ENCODE measurements at regions not wholly inside any gene's neighbourhood (a gene's known extent, or its start where the extent isn't known, plus 50 kb on each side); places are given as distances from the start of the nearest gene placed in this dataset.

DNA sequence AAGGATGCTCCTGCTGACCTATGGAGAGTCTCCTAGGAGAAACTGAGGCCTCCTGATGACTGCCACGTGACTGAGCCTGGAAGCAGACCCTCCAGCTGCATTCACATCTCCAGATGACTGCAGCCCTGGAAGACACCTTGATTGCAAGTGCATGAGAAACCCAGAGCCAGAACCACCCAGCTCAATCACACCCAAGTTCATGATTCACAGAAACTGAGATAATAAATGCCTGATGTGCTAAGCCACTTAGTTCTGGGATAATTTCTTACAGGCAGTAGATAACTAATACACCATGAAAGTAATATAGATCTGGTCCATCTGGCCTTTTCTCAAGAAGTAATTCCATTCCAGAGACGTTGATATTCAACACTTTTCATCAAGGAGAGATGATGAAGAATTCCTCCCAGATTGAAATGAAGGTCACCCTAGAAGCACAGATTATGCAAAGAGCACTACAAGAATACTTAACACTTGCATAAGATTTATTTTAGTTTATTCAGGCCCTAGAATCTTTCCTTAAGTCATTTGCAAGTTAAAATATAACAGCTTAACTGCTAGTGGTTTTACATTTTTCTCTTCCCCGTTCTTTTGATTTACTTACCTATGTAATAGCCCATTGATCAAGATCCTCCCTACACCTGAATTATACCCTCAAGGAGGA, 208.2 kb upstream of the INHBA start:
- no peak for DNase-seq

DNA sequence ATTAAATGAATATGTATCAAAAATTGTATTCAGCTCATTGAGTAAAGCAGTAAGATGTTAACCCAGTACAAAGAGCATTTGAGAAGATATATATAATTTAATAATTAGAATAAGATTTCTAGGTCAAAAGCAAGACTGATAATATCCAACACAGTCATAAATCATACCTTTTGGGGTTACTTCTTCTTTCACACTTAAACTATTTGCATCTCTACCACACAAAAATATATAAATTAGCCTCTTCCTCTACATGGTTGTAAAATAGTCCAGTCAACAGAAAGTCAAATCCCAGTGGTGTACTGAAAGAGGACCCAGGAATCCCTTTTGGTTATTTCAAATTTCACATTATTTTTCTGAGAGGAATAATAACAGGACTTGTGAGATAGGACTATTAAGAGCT, 204.6 kb upstream of the INHBA start:
- no peak for DNase-seq

- no peak for DNase-seq
Observed at GRCh38 chr7:41900532-41900931, 197.6 kb upstream of the INHBA start.

GRCh38 chr7:41899823-41900433, 197.0 kb upstream of the INHBA start:
- no peak for DNase-seq

DNA sequence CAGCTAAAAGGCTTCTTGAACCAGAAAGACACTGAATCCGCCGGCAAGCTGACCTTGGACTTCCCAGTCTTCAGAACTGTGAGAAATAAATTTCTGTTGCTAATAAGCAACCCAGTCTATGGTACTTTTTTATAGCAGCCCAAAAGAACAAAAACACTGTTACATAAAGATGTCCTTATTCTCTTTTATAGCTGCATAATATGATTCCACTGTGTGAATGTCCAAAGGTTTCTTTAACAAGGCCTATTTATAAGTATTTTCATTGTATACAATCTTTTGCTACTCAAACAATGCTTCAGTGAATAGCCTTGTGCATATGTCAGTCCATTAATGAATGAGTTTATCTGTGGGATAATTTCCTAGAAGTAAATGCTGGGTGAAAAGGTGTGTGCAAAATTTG, 190.8 kb upstream of the INHBA start:
- no peak for DNase-seq

DNA sequence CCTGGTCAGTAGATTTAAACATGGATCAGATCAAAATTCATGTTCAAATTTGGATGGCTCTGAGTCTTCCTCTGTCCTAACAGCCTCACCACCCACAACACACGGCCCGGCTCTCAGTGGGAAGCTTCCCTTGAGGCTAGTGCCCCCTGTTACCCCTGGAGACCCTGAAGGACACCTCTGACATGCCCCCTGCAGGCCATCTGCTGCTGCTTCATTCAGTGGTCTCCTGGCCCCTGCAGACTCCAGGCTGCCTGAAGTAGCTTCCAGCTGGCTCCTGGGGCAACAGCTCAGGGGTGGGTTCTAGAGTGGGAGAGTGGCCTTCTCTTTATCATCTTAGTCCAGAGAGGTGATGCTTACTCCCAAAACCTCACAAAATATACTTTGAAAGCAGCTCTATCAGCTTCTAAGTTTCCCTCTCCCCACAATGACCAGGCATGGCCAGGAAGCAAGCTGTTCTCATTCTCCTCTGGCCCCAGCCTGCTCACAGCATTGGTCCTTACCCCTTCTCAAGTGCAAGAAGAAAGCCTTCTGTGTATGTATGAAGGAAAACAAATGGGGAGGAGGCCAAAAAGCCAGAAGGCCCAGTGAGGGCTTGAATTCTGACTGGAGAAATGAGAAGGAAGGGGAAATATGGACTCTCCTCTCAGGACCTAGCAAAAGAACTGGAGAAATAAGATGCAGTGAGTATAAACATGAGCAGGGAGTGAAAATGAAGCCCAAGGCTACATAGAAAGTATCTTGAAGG, 189.6 kb upstream of the INHBA start:
- DNase-seq = no peak

GRCh38 chr7:41891950-41892349, 189.1 kb upstream of the INHBA start:
- no peak for DNase-seq

DNA sequence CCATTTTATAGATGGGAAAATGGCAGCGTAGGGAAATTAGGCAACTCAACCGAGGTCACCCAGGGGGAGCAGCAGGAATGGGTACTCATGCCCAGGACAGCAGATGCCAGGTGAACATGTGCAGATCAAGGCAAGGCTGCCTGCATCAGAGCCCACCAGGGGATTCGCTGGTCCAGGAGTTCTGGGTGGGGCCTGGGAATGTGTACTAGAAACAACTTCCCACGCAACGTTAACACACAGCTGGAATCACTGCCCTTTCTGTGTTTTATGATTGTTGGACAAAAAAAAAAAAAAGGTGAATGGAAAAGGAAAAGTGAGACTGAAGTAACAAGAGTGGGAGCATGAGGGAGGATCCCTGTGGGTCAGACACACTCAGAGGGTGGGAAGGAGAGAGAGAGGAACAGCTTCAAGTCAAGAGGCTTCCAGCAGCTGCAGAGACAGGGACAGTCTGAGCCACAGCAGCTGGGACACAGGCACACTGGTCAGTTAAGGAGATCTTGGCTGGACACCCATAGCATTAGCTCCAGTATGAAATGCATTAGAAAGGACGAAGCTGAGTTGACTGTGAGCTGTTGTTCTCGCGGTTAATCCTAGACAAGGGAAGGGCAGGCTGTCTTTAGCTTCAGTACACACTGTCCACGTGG, 187.9 kb upstream of the INHBA start:
- DNase-seq = no peak

- no peak for DNase-seq
Observed at GRCh38 chr7:41889472-41889871, 186.6 kb upstream of the INHBA start.

DNA sequence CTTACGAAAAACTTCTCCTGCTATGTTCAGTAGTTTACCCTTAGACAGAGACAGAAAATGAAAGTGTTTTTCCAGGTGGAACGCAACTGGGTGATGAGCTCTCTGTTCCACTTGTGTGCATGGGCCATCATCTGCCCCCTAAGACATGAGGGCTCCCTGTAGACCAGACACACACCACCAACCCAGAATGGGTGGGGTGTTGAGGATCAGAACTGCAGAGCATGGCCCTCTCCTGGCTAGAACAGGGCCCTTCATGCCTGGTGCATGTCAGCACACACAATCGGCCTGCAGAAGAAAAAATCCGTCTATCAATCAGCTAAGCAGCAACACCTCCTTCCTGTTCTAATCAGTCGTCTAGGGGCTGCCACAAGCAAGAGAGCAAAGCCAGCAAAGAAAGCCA, 186.2 kb upstream of the INHBA start:
- DNase-seq = no peak

DNA sequence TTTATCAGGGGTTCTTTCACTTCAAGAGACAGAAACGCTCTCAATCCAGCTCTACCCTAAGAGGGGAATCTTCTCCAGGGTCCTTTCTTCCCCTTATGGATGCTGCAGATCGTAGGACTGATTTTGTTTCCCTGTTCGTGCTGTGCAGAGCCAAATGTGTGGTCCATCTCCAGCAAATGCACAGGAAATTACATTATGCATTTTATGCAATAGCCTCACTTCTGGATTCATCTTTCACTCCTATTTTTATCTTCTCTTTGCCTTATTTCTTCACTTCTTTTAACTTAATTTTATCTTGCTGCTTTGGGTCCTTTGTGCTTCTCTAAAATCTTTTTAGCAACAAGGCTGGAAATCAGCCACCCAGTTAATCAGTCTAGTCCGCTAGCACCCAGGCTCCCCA, 184.5 kb upstream of the INHBA start:
- DNase-seq = no peak

DNA sequence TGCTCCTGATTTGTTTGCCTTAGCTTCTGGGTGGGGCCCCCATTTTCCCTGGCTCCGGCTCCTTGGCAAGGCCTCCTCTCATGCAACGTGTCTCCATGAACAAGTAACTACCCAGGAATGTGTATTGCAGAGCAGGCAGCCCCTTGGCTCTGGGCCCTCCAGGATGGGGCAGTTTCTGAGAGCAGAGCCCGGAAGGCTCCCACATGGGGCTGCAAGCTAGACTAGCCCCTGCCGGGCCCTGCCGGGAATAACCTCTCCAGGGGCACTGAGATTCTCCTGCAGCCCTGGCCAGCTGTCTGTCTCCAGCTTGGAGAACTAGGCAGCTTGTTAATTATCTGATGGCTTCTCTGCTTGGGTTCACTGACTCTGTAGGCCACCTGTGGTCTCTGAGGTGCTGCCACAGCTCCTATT, 184.0 kb upstream of the INHBA start:
- no peak for DNase-seq

DNA sequence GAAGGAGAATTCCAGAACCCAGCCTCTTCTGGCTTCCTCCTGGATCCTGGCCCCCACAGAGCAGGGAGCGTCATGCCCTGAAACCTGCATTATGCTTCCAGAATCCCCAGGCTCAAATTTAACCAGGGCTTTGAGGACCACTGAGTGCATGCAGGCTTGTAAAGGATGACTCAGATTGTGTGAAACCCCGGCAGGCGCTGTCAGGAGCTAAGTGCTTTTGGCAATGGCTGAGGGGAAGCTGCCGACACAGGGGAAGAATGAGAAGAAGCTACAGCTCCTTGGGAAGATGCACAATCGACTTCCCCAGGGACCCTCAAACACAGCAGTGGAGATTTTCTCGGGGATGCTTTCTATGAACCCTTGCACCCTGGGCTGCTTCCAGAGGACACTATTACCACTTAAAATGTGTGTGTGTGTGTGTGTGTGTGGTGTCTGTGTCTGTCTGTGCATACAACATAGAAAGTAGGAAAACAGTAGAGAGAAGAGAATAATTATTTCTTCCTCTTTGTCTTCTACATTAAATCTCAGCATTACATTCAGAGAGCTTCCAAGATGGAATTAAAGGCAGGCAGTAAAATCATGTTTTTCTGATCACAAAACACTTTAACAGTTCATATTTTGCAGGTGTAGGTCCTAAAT, 183.5 kb upstream of the INHBA start:
- DNase-seq = no peak

GRCh38 chr7:41885748-41886147, 182.9 kb upstream of the INHBA start:
- no peak for DNase-seq

DNA sequence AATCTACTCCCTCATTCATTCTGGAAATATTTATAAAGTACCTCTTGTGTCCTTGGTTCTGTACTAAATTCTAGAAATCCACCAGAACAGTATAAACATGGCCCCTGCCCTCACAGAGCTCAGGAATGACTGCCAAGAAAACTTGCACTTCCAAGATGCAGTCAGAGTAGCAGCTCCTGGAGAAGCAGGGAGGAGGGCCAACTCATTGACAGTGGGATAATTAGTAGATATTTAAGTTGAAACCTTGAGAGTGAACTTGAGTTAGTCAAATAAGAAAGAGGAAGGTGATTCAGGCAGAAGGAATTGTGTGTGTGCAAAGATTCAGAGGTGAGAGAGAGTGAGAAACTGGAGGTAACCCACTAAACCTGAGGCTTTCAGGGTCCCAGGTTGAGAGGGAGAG, 182.2 kb upstream of the INHBA start:
- DNase-seq = no peak

DNA sequence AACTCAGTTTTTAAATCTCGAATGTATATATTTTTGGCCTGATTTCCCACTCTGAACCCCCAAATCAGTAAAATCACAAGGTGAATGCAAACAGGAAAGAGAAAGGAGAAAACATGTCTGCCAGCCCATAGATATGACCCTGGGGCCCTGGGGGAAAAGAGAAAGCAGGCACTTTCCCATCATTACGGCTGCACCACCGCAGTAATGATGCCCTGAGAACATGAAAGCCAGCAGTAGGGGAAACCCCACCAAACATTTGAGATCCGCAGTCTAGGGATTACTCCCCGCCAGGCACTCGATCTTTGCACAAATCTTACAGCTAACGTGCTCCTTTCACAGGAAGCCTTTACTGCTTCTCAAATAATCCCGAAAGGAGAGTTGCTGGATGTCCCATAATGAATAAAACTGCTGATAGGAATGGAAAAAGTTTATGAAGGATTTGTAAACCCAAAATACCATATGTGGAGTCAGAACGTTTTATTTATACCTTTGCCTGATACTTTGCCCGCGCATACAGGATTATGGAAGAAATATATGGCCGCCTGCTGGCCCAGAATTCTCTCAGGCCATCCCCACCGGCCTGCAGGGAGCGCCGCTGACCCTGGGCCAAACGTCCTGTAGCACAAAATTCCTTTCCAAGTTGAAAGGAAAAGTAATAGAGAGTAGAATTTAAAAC, 180.0 kb upstream of the INHBA start:
- DNase-seq = no peak

DNA sequence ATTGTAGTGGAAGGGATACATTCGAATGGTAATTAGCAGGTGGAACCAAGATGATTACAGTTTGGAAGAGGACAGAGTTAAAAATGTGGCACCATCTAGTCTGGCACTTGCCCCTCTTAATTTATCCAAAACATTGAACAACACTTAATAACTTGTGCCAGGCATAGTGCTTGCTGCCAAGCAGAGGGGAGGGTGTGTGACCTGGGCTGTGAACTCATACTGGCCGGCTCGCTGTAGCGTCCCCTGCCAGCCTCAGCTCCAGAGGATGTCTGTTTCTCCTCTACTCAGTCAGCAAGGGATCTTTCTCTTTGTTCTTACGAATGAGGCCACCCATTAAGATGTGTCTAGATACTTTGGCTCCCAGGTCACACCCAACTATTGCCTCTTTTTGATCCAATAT, 179.4 kb upstream of the INHBA start:
- no peak for DNase-seq

- peak; percentile 49 for DNase-seq
Observed at GRCh38 chr7:41881331-41882130, 178.6 kb upstream of the INHBA start.

GRCh38 chr7:41880107-41880506, 177.2 kb upstream of the INHBA start:
- DNase-seq = no peak

GRCh38 chr7:41879403-41879802, 176.5 kb upstream of the INHBA start:
- DNase-seq = no peak

DNA sequence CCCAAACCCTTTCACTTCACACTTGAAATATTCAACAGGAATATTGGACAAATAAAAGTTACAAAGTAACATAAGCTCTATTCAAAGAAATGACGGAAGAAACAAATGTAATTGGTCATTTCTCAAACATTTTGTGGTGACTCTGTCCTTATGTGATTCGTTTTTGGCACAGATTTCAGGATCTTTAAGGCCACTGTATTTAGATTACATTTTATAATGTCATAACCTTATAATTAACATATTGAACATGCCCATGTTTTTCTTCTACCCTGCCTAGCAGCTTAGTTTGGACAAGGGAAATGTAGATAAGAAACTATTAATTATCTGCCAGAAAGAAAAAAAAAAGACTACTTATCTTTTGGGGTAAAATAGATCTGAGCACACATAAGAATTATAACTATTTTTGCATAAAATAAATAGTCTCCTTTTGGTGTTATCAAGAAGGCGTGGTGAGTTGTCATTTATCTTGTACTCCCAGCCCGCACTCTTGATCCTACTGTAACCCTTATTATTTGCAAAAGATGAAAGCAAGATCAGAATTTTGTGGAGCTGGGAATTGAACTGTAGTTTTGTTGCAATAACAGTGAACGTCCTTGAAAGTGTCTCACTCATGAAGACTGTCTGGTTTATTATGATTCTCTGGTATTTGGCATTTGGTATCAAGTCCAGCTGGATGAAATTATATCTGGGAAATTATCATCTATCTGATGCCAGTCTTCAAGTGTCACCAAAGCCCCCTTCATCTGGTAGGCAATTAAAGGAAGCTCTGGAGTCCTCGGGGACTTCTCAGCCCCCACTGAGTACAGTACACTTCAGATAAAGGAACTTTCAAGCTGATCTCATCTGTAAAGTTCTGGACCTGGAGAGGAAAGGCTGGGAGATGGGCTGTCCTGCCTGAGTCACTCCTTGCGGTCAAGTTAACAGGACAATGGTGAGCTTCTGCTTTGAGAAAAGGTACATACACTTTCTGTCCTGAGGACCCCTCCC, 175.7 kb upstream of the INHBA start:
- DNase-seq = no peak
